Bone marrow (tissue), 2 donors: ENCODE measurements at regions not wholly inside any gene's neighbourhood (a gene's known extent, or its start where the extent isn't known, plus 50 kb on each side); places are given as distances from the start of the nearest gene placed in this dataset.
"Not testable (repeated sequence)": the region's sequence is repeated elsewhere in the genome, so short reads cannot be mapped to it uniquely, and the experiment has no call there.

Experiments used
- DNase-seq, 2 donors: peaks; one replicate each; lab custom pipeline; 2025; lab: John Stamatoyannopoulos, UW

GRCh38 chr20:22690616-22691179 lies 106.3 kb upstream of the FOXA2 start:
- DNase-seq, result no peak

DNA sequence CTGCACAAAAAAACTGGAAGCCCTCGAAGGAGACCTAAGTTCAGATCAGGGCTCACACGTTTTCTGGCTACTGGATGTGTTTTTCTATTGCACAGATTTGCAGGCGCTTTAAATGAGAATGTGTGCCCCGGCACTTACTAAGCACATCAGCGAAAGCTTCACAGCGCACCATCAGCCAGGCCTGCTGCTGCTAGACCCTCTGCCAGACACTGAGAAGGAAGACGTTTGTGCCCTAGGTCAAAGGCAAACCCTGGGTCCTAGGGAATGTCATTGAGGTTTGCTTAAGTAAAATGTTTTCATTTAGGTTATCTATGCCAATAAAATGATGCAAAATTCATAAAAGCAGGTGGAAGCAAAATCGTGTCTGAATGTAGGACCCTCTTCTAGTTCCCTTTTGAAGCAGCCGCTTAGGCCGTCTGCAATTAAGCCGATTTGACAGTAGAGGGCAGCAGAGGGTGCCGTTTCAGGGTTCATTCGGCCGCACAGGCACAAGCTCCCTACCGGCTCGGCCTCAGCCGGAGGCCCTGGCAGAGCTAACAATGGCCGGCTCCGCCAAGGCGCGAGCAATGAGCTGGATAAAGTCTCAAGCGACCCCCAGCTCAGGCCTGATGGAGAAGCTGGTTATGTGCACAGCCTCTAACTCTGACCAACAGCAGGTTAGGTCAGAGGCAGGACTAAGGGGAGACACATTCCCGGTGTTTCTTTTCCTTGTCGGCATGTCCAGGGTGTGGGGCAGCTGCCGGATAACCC lies 107.2 kb upstream of the FOXA2 start:
- peak; percentile 24 to 78 for DNase-seq

GRCh38 chr20:22692119-22692475 lies 107.7 kb upstream of the FOXA2 start:
- no peak for DNase-seq

- not testable (repeated sequence) for DNase-seq
Measured at GRCh38 chr20:22692620-22693019, 108.2 kb upstream of the FOXA2 start.

GRCh38 chr20:22696759-22697158 lies 112.4 kb upstream of the FOXA2 start:
- no peak for DNase-seq

GRCh38 chr20:22698259-22698842 lies 114.0 kb upstream of the FOXA2 start:
- DNase-seq, result no peak

DNA sequence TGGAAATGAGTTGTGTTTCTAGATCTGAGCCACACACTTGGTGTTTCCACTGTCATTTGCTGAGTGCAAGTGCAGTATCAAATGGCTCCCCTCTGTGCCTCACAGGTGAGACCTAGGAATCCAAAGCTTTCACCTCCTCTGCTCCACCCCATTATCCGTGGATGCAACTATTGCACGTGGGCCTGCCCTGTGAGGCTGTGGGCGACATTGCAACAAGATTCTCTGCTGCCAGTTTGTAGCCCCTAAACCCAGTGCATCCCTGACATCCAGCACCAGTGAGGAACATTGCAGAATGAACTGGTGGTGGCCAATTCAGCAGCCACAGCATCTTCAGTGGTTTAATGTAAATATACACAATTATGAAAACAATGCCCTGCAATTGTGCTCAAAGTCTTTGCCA lies 115.0 kb upstream of the FOXA2 start:
- DNase-seq, result no peak

GRCh38 chr20:22700367-22700766 lies 116.0 kb upstream of the FOXA2 start:
- DNase-seq, result no peak

GRCh38 chr20:22701679-22702308 lies 117.4 kb upstream of the FOXA2 start:
- no peak for DNase-seq

GRCh38 chr20:22703843-22704242 lies 119.5 kb upstream of the FOXA2 start:
- no peak for DNase-seq

DNA sequence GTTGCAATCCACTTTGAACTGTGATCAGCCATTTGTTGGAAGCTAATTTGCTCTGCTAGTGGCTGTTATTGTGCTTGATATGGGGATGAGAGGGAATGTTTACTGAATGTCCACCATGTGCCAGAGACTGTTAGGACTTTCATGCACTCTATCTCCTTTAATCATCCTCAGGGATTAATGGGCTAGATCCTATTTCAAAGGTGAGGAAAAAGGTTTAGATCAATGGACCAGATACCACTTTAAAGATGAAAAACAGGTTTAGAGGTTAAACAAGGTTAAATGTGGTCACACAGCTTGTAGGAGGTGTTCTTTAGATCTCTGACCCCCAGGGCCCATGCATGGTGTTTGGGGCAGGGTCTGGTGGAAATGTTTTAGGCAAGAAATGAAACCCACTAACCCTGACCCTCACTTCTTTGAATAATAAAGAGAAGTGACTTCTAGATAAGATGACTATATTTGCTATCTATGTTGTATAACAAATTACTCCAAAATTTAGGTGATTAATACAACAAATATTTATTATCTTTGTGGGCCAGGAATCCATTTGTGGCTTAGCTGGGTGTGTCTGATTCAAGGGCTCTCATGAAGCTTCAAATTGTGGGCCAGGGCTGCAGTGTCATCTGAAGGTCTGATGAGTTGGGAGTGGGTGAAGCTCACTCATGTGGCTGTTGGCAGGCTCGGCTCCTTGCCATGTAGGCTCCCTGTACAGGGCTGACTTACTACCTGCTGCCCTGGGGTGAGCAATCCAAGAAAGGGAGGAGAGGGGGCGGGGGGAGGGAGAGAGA lies 127.8 kb upstream of the FOXA2 start:
- DNase-seq, result no peak

DNA sequence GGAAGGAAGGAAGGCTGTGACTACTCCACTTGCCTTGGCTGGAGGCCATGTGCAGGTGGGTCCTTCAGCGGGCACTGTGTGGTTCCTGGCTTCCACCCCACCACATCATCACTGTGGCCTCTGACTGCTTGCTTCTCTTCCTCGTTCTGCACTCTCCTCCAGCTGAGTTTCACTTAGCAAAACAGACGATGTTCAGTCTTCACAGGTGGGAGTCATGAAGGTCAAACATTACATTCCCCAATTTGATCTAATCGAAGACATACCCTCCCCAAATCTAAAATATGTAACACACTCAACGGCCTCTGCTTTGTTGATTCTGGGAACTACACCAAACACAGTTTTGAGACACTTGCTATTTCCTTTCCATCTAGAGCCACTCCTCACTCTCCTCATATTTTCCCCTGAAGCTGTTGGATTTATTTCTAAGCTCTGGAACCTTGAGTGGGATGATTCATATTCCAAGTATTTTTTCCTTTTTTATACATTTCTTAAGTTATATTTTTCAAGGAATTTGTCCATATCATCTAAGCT lies 132.5 kb upstream of the FOXA2 start:
- peak in 1 of 2 donors; percentile 94 for DNase-seq

DNA sequence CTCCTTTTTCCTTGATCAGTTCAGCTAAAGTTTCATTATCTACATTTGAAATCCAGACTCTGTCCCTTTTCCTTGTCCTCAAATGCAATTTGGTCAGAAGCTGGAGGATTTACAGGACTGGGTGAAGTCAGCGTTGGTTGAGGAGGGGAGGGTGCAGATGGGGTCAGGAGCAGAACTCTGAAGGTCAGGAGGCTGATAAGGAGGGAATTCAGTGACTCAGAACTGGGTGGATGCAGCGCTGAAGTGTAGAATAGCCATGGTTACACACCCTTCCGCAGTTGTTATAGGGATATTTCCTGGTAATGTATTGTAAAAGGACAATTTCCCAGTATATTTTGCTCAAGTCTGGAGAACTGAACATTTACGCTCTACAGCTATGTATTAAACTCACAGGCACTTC lies 133.1 kb upstream of the FOXA2 start:
- no peak for DNase-seq

DNA sequence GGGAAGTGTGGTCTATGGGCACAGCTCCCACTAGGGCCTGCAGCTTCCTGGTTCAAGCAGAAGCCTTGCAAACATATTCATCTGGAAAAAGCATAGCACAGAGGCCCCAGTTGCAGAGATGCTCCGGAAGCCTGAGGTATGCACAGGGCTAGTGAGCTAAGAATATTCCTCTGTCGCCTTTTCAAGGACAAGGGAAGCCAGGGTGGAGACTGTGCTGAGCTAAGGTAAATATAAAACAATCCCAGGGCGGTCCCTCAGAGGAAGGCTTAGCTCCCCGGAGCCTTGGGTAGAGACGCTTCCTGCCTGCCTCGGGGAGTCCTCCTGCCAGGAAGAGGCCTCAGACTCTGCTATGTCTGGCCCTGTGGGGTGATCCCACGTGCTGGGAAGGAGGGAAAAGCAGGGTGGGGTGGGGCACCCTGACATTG lies 134.8 kb upstream of the FOXA2 start:
- no peak for DNase-seq

DNA sequence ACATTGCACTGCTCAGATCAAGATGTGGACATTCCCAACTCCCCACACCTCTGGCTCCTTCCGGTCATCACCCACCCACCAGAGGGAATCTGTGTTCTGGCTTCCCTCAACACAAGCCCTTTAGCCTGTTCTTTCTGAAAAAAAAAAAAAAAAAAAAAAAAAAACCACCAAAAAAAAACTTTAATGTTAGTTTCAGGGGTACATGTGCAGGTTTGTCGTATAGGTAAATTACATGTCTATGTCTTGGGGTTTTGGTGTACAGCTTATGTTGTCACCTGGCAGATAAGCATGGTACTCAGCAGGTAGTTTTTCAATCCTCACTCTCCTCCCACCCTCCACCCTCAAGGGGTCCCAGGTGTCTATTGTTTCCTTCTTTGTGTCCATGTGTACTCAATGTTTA lies 135.8 kb upstream of the FOXA2 start:
- DNase-seq, result no peak

DNA sequence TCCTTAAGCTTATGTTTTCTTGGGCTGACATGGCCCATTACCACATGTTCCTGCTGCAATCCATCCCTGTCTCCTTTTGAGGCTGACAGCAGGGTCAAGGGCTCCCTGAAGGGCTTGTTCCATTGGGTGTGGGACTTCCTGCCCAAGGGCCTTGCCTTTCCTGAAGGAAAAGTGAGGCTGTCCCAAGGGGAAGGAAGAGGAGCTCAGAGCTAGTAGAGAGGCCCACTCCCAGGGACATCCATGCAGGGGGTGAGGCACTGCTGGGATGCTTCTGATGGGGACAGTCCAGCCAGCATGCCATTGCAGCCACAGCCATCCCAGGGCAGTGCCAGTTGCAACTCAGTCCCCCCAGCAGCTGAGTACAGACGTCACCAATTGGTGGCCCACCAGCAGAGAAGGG lies 138.4 kb upstream of the FOXA2 start:
- DNase-seq, result no peak

GRCh38 chr20:22723659-22724058 lies 139.3 kb upstream of the FOXA2 start:
- DNase-seq, result no peak

- no peak for DNase-seq
Measured at GRCh38 chr20:22728146-22728745, 143.9 kb upstream of the FOXA2 start.

GRCh38 chr20:22729180-22729579 lies 144.8 kb upstream of the FOXA2 start:
- no peak for DNase-seq

- no peak for DNase-seq
Measured at GRCh38 chr20:22729616-22730236, 145.4 kb upstream of the FOXA2 start.

- DNase-seq, result no peak
Measured at GRCh38 chr20:22732751-22733150, 148.4 kb upstream of the FOXA2 start.
